Caco-2 (cell line): ENCODE measurements at regions not wholly inside any gene's neighbourhood (a gene's known extent, or its start where the extent isn't known, plus 50 kb on each side); places are given as distances from the start of the nearest gene placed in this dataset.

ENCODE experiments used
- BruUV-seq: library from RNA; stranded (reverse); fragments of 400-500 nt; replicated peaks from 2 replicates; lab custom pipeline; 2021; lab: Mats Ljungman, UMichigan
- CTCF ChIA-PET: fragments of 300-600 bp; sonication (Branson Sonifier 250); formaldehyde crosslinking; loops from one replicate; lab custom pipeline; 2022; ENCODE audit warnings: antibody characterized with exemption; lab: Charles Lee
- POLR2A ChIA-PET: fragments of 300-600 bp; sonication (Branson Sonifier 250); formaldehyde crosslinking; loops from one replicate; lab custom pipeline; 2022; ENCODE audit warnings: antibody characterized with exemption; lab: Charles Lee
- DNase-seq, 2 experiments: peaks; one replicate each; pipeline versions ENCODE4 v3.0.0 to v3.0.0-alpha.2; 2020 to 2022
- H3K27me3 ChIP-seq: replicated peaks from 2 replicates; pipeline ENCODE4 v1.6.0; 2011; ENCODE audit warnings: low read length; ENCODE audit not compliant: control insufficient read depth, insufficient read depth
- H3K36me3 ChIP-seq: 2 replicates; pipeline ENCODE4 v1.5.1; 2011; ENCODE audit warnings: low read length; ENCODE audit not compliant: control insufficient read depth, insufficient read depth
- H3K4me1 ChIP-seq: fragments of 250-450 bp; sonication (Bioruptor Pico); 2 replicates; pipeline ENCODE4 v1.5.1; 2020; ENCODE audit warnings: mild to moderate bottlenecking
- H3K4me3 ChIP-seq: 2 replicates; pipeline ENCODE4 v1.5.1; 2011; ENCODE audit warnings: low read depth, mild to moderate bottlenecking, control low read depth, low read length
- H3K9me3 ChIP-seq: fragments of 250-450 bp; sonication (Bioruptor Pico); 2 replicates; pipeline ENCODE4 v1.5.1; 2020; ENCODE audit warnings: mild to moderate bottlenecking, moderate library complexity
- H3K27ac Mint-ChIP-seq: one replicate; pipeline ENCODE4 v1.8.0; 2022; ENCODE audit warnings: mixed read lengths; ENCODE audit not compliant: unreplicated experiment
- H3K27me3 Mint-ChIP-seq: one replicate; pipeline ENCODE4 v1.8.0; 2022; ENCODE audit warnings: mixed read lengths; ENCODE audit not compliant: insufficient read depth, unreplicated experiment
- H3K36me3 Mint-ChIP-seq: one replicate; pipeline ENCODE4 v1.8.0; 2022; ENCODE audit warnings: mild to moderate bottlenecking, mixed read lengths; ENCODE audit not compliant: insufficient read depth, unreplicated experiment
- H3K4me1 Mint-ChIP-seq: one replicate; pipeline ENCODE4 v1.8.0; 2022; ENCODE audit warnings: low read depth, mixed read lengths; ENCODE audit not compliant: unreplicated experiment
- H3K4me3 Mint-ChIP-seq: one replicate; pipeline ENCODE4 v1.8.0; 2022; ENCODE audit warnings: mild to moderate bottlenecking, moderate library complexity, mixed read lengths; ENCODE audit not compliant: unreplicated experiment
- H3K9me3 Mint-ChIP-seq: one replicate; pipeline ENCODE4 v1.8.0; 2022; ENCODE audit warnings: mixed read lengths; ENCODE audit not compliant: unreplicated experiment
- intact Hi-C: fragments of 100-400 bp; cut with micrococcal nuclease; formaldehyde crosslinking; loops from one replicate; pipeline ENCODE4 v1.10.0; 2022; ENCODE audit not compliant: unreplicated experiment
- TF ChIP-seq, protein P1 (sequence below), 2 experiments: fragments of 200-600 bp in 1 of 2; IDR thresholded peaks; 1 replicate in 1 of 2; 2 replicates in 1 of 2; pipeline versions ENCODE4 v1.5.1 to v1.8.0; 2011 to 2022; ENCODE audit warnings: antibody characterized with exemption in 1 of 2, control low read depth in 1 of 2, inconsistent platforms in 1 of 2, low read depth in 1 of 2, low read length in 1 of 2, mild to moderate bottlenecking in 1 of 2, moderate library complexity in 1 of 2; ENCODE audit not compliant: insufficient read depth in 1 of 2, severe bottlenecking in 1 of 2, unreplicated experiment in 1 of 2

DNA sequence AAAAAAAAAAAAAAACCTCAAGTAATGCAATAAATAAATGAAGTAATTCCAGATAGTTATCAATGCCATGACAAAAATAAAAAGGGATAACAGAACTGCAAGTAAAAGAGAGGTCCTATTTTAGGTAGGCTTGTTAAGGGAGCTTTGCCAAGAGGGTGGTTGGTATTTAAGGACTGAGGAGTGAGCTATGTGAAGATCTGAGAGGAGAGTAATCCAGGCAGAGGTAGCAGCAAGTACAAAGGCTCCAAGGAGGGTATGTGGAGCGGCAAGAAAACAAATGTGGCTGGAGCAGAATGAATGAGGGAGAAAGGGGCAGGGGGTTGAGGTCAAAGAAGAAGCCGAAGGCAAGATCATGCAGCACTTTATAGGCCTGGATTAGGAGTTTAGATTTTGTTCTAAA, 59.9 kb upstream of the CDC42BPA start:
- intact Hi-C loops, result no loop called here
- CTCF ChIA-PET, result no interaction called here
- no TSS peak for BruUV-seq
- DNase-seq, result no peak
- no peaks in the 10 kb centered on the region for H3K27me3 ChIP-seq
- H3K9me3 ChIP-seq, result no peaks in the 10 kb centered on the region
- Mint-ChIP-seq H3K4me1 (no peaks in the 10 kb centered on the region), H3K4me3 (no peak overlapping the region), H3K27ac (no peak overlapping the region), H3K27me3 (no peaks in the 10 kb centered on the region), H3K36me3 (no peaks in the 10 kb centered on the region), H3K9me3 (no peaks in the 10 kb centered on the region)
- POLR2A ChIA-PET, result no interaction called here
- H3K36me3 ChIP-seq, result no peaks in the 10 kb centered on the region
- H3K4me3 ChIP-seq, result no peak overlapping the region
- TF ChIP-seq, protein P1, sequence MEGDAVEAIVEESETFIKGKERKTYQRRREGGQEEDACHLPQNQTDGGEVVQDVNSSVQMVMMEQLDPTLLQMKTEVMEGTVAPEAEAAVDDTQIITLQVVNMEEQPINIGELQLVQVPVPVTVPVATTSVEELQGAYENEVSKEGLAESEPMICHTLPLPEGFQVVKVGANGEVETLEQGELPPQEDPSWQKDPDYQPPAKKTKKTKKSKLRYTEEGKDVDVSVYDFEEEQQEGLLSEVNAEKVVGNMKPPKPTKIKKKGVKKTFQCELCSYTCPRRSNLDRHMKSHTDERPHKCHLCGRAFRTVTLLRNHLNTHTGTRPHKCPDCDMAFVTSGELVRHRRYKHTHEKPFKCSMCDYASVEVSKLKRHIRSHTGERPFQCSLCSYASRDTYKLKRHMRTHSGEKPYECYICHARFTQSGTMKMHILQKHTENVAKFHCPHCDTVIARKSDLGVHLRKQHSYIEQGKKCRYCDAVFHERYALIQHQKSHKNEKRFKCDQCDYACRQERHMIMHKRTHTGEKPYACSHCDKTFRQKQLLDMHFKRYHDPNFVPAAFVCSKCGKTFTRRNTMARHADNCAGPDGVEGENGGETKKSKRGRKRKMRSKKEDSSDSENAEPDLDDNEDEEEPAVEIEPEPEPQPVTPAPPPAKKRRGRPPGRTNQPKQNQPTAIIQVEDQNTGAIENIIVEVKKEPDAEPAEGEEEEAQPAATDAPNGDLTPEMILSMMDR (IDR thresholded peaks at IDR 0.05; ENCODE audit: insufficient read depth in 1 of 2, low read depth in 1 of 2, low read length in 1 of 2, severe bottlenecking in 1 of 2, unreplicated experiment in 1 of 2), result no peak
- no peaks in the 10 kb centered on the region for H3K4me1 ChIP-seq

DNA sequence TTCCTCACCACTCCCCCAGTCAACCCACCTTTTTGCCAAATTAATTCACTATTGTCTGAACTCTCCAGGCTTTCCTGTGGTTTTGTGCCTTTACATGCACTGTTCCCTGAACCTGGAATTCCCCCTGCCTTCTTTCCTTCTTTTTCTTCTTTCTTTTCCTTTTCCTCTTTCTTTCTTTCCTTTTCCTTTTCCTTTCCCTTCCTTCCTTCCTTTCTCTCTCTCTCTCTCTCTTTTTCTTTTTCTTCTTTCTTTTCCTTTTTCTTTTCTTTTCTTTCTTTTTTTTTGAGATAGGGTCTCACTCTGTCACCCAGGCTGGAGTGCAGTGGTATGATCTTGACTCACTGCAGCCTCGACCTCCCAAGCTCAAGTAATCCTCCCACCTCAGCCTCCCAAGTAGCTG, 56.6 kb upstream of the CDC42BPA start:
- no peaks in the 10 kb centered on the region for H3K27me3 ChIP-seq
- no peaks in the 10 kb centered on the region for H3K36me3 ChIP-seq
- H3K4me3 ChIP-seq, result no peak overlapping the region
- no peaks in the 10 kb centered on the region for H3K9me3 ChIP-seq
- no peaks in the 10 kb centered on the region for H3K4me1 ChIP-seq
- ChIA-PET CTCF (interaction anchor here (0.6 kb wide), 1 partner anchor 240 kb away, joined by 12 read pairs; no protein-coding TSS in a partner anchor), POLR2A (no interaction called here)
- BruUV-seq, result no TSS peak
- no peak for DNase-seq
- H3K27ac Mint-ChIP-seq, result no peak overlapping the region
- intact Hi-C loops, result no loop called here
- H3K4me3 Mint-ChIP-seq, result no peak overlapping the region
- peaks cover 6% of the 10 kb centered on the region for H3K4me1 Mint-ChIP-seq
- no peaks in the 10 kb centered on the region for H3K36me3 Mint-ChIP-seq
- H3K27me3 Mint-ChIP-seq, result no peaks in the 10 kb centered on the region
- H3K9me3 Mint-ChIP-seq, result no peaks in the 10 kb centered on the region
- TF ChIP-seq, protein P1 (IDR thresholded peaks at IDR 0.05; ENCODE audit: insufficient read depth in 1 of 2, low read depth in 1 of 2, low read length in 1 of 2, severe bottlenecking in 1 of 2, unreplicated experiment in 1 of 2), result no peak

DNA sequence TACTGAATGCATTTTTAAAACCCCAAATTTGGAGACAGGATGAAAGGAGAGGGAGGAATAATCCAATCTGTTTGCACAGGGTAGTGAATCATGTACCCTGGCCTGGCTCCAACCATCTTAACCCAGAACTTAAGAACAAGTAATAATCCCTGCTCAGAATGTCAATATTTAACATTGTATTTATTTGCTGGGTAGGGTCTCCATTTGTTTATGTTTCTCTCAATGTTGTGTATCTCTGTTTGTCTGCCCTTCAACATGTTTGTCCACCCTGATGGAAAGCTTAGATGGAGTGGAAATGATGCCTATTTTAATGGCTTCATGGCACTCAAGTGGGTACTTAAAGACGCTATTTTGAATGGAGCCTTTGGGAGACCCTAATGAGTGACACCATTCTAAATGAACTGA, 54.4 kb upstream of the CDC42BPA start:
- H3K4me1 ChIP-seq, result no peaks in the 10 kb centered on the region
- Mint-ChIP-seq H3K27ac (no peak overlapping the region), H3K4me3 (no peak overlapping the region), H3K27me3 (no peaks in the 10 kb centered on the region), H3K4me1 (peaks cover 6% of the 10 kb centered on the region), H3K36me3 (no peaks in the 10 kb centered on the region), H3K9me3 (no peaks in the 10 kb centered on the region)
- H3K36me3 ChIP-seq, result no peaks in the 10 kb centered on the region
- H3K27me3 ChIP-seq, result no peaks in the 10 kb centered on the region
- no peak for DNase-seq
- ChIA-PET POLR2A (no interaction called here), CTCF (no interaction called here)
- H3K4me3 ChIP-seq, result no peak overlapping the region
- TF ChIP-seq, protein P1 (IDR thresholded peaks at IDR 0.05; ENCODE audit: insufficient read depth in 1 of 2, low read depth in 1 of 2, low read length in 1 of 2, severe bottlenecking in 1 of 2, unreplicated experiment in 1 of 2), result no peak
- intact Hi-C loops, result no loop called here
- BruUV-seq, result no TSS peak
- no peaks in the 10 kb centered on the region for H3K9me3 ChIP-seq
